NCI-H524 treated with DMSO at 0.1 percent for 48 hours (cell line): ENCODE measurements at regions not wholly inside any gene's neighbourhood (a gene's known extent, or its start where the extent isn't known, plus 50 kb on each side); places are given as distances from the start of the nearest gene placed in this dataset.
"Not testable (repeated sequence)": the region's sequence is repeated elsewhere in the genome, so short reads cannot be mapped to it uniquely, and the experiment has no call there.

Experiments
- DNase-seq: peaks from one replicate; lab custom pipeline; 2025; lab: John Stamatoyannopoulos, UW

GRCh38 chr1:242912855-242913254, 342.2 kb downstream of the CEP170 start:
- not testable (repeated sequence) for DNase-seq

DNA sequence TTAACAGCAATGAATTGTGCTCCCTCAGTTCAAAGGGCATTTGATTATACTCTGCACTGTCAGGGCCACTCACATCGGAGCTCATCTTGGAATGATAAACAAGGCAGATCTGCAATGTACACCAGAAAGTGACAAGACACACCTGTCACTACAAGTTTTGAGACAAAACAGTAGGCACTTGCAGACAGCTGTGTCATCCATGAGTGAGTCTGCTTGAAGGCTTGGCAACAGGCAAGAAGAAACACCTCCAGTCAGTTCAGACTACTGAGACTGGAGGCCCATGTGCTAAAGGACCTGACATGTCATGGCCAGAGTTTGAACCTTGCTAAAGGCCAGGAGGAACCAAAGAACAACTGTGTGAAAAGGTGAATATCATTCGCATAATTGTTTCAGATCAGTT, 354.5 kb downstream of the CEP170 start:
- not testable (repeated sequence) for DNase-seq

GRCh38 chr1:242890192-242890741, 364.8 kb downstream of the CEP170 start:
- DNase-seq, result no peak

DNA sequence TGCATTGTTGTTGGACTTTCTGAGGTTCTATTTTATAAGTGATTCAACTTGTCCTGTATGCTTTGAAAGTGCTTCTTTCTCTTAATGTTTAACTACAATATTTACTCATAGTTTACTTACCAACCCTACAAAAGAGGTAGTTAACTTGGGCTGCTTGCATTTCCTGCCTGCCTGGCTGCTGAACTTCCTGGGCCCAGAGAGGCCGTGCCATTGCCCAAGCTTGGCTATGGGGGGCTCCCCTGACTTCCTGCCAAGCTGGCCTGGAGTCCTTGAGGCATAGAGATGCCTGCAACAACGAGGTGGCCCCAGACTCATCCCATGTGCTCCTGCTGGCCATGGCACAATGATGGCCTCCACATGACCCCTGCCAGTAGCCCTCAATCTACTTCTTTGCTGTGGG, 361.6 kb upstream of the PLD5 start:
- no peak for DNase-seq

GRCh38 chr1:242880022-242880421, 355.5 kb upstream of the PLD5 start:
- not testable (repeated sequence) for DNase-seq

GRCh38 chr1:242877743-242878142, 353.2 kb upstream of the PLD5 start:
- DNase-seq, result no peak

GRCh38 chr1:242877229-242877628, 352.7 kb upstream of the PLD5 start:
- DNase-seq, result no peak

GRCh38 chr1:242876030-242876429, 351.5 kb upstream of the PLD5 start:
- no peak for DNase-seq

DNA sequence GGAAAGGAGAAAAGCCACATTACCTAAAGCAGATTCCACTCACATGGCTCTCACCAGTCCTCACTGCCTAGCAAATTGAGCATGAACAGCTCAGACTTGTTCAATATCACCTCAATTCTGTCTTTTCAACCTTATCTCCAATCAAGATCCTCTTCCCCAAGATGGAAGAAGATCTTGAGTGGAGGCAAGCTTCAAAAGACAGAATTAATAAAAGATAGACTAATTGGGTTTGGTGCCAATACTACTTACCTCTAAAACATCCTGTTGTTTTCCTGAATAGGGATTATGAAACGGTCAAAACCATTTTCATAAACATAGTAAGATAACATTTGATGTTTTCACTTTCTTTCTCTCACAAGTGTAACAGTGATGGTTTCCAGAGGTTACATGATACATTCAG, 349.2 kb upstream of the PLD5 start:
- DNase-seq, result no peak

GRCh38 chr1:242872521-242872920, 348.0 kb upstream of the PLD5 start:
- DNase-seq, result no peak

- no peak for DNase-seq
These were observed 347.1 kb upstream of the PLD5 start for GRCh38 chr1:242871471-242872030.

DNA sequence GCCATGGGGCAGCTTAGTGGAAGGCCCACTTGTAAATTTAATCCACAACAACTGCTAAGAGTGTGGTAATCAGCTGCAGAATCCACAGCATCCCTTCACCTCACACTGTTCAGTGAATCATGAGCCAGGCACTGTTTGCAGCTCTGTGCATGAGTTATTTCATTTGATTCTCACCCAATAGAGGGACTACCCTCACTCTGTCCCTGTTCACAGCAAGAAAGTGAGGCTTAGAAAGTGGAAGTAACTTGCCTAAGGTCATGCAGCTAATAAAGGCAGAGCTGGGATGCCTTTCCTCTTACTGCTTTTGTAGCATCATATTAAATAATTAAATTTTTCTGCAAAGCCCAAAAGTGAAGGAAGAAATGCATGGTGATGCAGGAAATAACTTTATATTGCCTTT, 346.5 kb upstream of the PLD5 start:
- no peak for DNase-seq

- no peak for DNase-seq
These were observed 331.8 kb upstream of the PLD5 start for GRCh38 chr1:242856289-242856688.

GRCh38 chr1:242854466-242854865, 330.0 kb upstream of the PLD5 start:
- no peak for DNase-seq

DNA sequence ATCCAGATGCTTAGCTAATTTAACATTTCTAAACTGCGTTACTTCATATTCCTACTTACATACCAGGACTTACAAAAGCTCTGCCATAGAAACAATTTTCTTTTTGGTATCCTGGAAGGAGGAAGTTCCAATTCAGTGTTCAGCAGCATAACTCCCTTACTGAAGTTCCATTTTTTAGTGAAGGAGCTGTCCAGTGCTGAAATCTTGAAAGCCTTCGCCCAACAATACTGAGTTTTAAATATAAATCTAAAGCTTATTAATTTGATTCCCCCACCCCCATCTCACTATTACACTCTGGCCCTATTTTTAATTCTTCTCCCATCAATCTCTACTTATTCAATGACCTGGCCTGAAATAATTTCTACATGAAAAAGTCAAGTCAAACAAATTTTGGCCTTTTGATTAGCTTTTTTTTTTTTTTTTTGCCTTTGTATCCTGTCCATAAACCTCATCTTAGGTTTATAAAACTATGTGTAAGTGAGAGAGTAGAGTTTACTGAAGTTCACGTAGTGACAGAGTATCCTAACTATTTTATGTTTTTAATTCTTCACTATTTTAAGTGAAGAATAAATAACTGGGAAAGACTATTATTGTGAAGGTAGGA, 323.0 kb upstream of the PLD5 start:
- DNase-seq, result no peak

- DNase-seq, result no peak
These were observed 317.6 kb upstream of the PLD5 start for GRCh38 chr1:242842094-242842493.

- DNase-seq, result no peak
These were observed 314.6 kb upstream of the PLD5 start for GRCh38 chr1:242839101-242839500.

DNA sequence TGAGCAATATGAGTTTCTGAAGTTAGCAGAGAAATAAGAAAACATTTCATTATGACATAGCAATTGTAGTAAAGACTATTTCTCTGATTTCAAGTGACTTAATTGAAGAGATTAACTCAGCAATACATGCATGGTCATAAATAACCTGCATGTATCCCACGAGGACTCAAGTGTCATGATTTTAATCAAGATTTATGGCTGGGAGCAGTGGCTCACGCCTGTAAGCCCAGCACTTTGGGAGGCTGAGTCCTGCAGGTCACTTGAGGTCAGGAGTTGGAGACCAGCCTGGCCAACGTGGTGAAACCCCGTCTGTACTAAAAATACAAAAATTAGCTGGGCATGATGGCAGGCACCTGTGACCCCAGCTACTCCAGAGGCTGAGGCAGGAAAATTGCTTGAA, 311.9 kb upstream of the PLD5 start:
- no peak for DNase-seq

GRCh38 chr1:242828828-242829227, 304.3 kb upstream of the PLD5 start:
- DNase-seq, result no peak

GRCh38 chr1:242828199-242828598, 303.7 kb upstream of the PLD5 start:
- DNase-seq, result no peak

- DNase-seq, result no peak
These were observed 303.0 kb upstream of the PLD5 start for GRCh38 chr1:242827538-242827937.

- DNase-seq, result no peak
These were observed 302.3 kb upstream of the PLD5 start for GRCh38 chr1:242826701-242827336.

DNA sequence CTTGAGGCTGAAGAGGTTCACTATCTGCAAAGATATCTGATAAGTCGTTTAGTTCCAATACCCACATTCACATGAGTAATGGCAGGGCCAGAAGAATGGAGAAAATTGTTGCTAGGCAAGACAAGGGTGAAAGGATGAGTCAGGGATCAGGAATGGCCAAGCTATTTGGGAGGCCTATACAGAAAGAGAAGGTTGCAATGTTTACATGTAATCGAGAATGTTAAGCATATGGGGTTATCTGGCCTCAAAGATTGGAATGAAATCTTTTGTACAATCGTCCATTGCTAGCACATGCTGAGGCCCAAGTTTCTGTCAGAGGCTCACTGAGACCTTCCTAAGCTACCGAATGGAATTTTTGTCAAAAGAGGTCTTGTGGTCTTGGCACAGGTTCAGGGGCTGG, 299.9 kb upstream of the PLD5 start:
- no peak for DNase-seq
